HAP-1 (cell line): ENCODE measurements at regions not wholly inside any gene's neighbourhood (a gene's known extent, or its start where the extent isn't known, plus 50 kb on each side); places are given as distances from the start of the nearest gene placed in this dataset.

Source experiments
- DNase-seq, 2 experiments: peaks; one replicate each; pipeline ENCODE4 v3.0.0-alpha.2; 2016 to 2020; ENCODE audit warnings: low spot score in 2 of 2
- H3K27me3 ChIP-seq: fragments of 250-450 bp; sonication (Bioruptor Pico); 2 replicates; pipeline ENCODE4 v1.5.1; 2020; ENCODE audit warnings: low read depth, mild to moderate bottlenecking, moderate library complexity
- H3K36me3 ChIP-seq: fragments of 250-450 bp; sonication (Bioruptor Pico); replicated peaks from 2 replicates; pipeline ENCODE4 v1.5.1; 2020; ENCODE audit warnings: mild to moderate bottlenecking
- H3K4me1 ChIP-seq: fragments of 250-450 bp; sonication (Bioruptor Pico); 2 replicates; pipeline ENCODE4 v1.5.1; 2020; ENCODE audit warnings: mild to moderate bottlenecking
- H3K4me3 ChIP-seq: fragments of 250-450 bp; sonication (Bioruptor Pico); 2 replicates; pipeline ENCODE4 v1.5.1; 2020; ENCODE audit warnings: mild to moderate bottlenecking, moderate library complexity
- H3K9me3 ChIP-seq: fragments of 250-450 bp; sonication (Bioruptor Pico); 2 replicates; pipeline ENCODE4 v1.5.1; 2020; ENCODE audit warnings: mild to moderate bottlenecking, moderate library complexity
- in situ Hi-C: fragments of 300-500 bp; cut with MboI; formaldehyde crosslinking; loops from 3 replicates; pipeline ENCODE4 v1.14.3; 2020; ENCODE audit warnings: low sequenced_read_pairs, inconsistent platforms, mixed read lengths

GRCh38 chr12:107475900-107476299 is 209.7 kb upstream of the PWP1 start:
- 0 out of 2 replicates have a peak, but pooled peaks cover 4% of the 10 kb centered on the region for H3K27me3 ChIP-seq
- H3K9me3 ChIP-seq, result no peaks in the 10 kb centered on the region
- no peaks in the 10 kb centered on the region for H3K4me1 ChIP-seq
- no peaks in the 10 kb centered on the region for H3K36me3 ChIP-seq
- in situ Hi-C loops, result no loop called here
- no peak for DNase-seq
- no peak overlapping the region for H3K4me3 ChIP-seq

- no peaks in the 10 kb centered on the region for H3K4me1 ChIP-seq
- H3K9me3 ChIP-seq, result no peaks in the 10 kb centered on the region
- DNase-seq, result no peak
- no peaks in the 10 kb centered on the region for H3K36me3 ChIP-seq
- H3K4me3 ChIP-seq, result no peak overlapping the region
- in situ Hi-C loops, result no loop called here
- H3K27me3 ChIP-seq, result 0 out of 2 replicates have a peak, but pooled peaks cover 4% of the 10 kb centered on the region
Measured at GRCh38 chr12:107477018-107477417, 208.6 kb upstream of the PWP1 start.

GRCh38 chr12:107477947-107478610 is 207.5 kb upstream of the PWP1 start:
- no peaks in the 10 kb centered on the region for H3K9me3 ChIP-seq
- H3K4me3 ChIP-seq, result no peak overlapping the region
- in situ Hi-C loops, result no loop called here
- H3K27me3 ChIP-seq, result 0 out of 2 replicates have a peak, but pooled peaks cover 4% of the 10 kb centered on the region
- H3K36me3 ChIP-seq, result no peaks in the 10 kb centered on the region
- no peaks in the 10 kb centered on the region for H3K4me1 ChIP-seq
- no peak for DNase-seq

DNA sequence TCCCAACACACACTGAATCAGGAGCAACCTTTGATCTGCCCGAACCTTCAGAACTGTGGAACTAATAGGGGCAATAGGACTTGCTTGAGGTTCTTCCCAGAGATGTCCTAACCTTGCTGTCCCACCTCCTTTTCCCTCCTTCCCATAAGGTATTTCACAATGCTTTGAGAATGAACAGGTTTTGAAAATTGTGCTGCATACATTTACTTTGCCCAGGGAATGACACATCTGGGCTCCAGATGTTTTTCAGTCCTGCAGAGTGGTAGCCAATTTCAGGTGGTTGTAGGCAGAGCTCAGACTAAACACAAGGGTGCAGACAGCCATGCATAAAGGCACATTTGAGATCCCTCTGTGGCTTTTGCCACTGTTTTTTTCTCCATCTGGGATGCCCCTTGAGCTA is 206.7 kb upstream of the PWP1 start:
- in situ Hi-C loops, result no loop called here
- Histone ChIP-seq H3K27me3 (0 out of 2 replicates have a peak, but pooled peaks cover 4% of the 10 kb centered on the region), H3K4me3 (no peak overlapping the region), H3K36me3 (no peaks in the 10 kb centered on the region), H3K9me3 (no peaks in the 10 kb centered on the region), H3K4me1 (no peaks in the 10 kb centered on the region)
- no peak for DNase-seq

GRCh38 chr12:107480836-107481608 is 204.6 kb upstream of the PWP1 start:
- H3K36me3 ChIP-seq, result no peaks in the 10 kb centered on the region
- H3K27me3 ChIP-seq, result 0 out of 2 replicates have a peak, but pooled peaks cover 4% of the 10 kb centered on the region
- DNase-seq, result no peak
- no peaks in the 10 kb centered on the region for H3K4me1 ChIP-seq
- in situ Hi-C loops, result no loop called here
- H3K4me3 ChIP-seq, result no peak overlapping the region
- H3K9me3 ChIP-seq, result no peaks in the 10 kb centered on the region

- in situ Hi-C loops, result no loop called here
- Histone ChIP-seq H3K36me3 (no peaks in the 10 kb centered on the region), H3K4me1 (no peaks in the 10 kb centered on the region), H3K27me3 (no peaks in the 10 kb centered on the region), H3K9me3 (no peaks in the 10 kb centered on the region), H3K4me3 (no peak overlapping the region)
- no peak for DNase-seq
Measured at GRCh38 chr12:107484230-107484629, 201.4 kb upstream of the PWP1 start.

DNA sequence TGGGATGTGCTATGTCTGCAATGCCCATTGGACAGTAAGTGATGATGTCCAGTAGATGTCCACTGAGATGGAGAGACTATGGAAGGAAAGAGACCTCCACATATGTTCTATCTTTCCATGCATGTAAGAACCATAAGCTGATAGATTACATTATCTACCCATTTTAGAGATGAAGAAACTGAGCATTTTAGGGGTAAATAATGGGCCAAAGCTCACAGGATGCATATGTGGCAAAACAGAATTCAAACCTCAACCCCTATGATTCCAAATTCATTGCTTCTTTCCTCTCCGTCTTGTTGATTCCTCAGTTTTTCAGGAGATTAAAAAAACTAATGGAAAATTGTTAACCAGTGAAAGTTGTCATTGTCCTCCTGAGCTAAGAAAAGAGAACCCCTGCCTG is 200.7 kb upstream of the PWP1 start:
- Histone ChIP-seq H3K27me3 (no peaks in the 10 kb centered on the region), H3K4me3 (no peak overlapping the region), H3K9me3 (no peaks in the 10 kb centered on the region), H3K4me1 (no peaks in the 10 kb centered on the region), H3K36me3 (no peaks in the 10 kb centered on the region)
- DNase-seq, result no peak
- in situ Hi-C loops, result no loop called here

GRCh38 chr12:107485731-107486130 is 199.9 kb upstream of the PWP1 start:
- H3K27me3 ChIP-seq, result no peaks in the 10 kb centered on the region
- no peaks in the 10 kb centered on the region for H3K4me1 ChIP-seq
- DNase-seq, result no peak
- no peaks in the 10 kb centered on the region for H3K9me3 ChIP-seq
- in situ Hi-C loops, result no loop called here
- H3K36me3 ChIP-seq, result no peaks in the 10 kb centered on the region
- no peak overlapping the region for H3K4me3 ChIP-seq

DNA sequence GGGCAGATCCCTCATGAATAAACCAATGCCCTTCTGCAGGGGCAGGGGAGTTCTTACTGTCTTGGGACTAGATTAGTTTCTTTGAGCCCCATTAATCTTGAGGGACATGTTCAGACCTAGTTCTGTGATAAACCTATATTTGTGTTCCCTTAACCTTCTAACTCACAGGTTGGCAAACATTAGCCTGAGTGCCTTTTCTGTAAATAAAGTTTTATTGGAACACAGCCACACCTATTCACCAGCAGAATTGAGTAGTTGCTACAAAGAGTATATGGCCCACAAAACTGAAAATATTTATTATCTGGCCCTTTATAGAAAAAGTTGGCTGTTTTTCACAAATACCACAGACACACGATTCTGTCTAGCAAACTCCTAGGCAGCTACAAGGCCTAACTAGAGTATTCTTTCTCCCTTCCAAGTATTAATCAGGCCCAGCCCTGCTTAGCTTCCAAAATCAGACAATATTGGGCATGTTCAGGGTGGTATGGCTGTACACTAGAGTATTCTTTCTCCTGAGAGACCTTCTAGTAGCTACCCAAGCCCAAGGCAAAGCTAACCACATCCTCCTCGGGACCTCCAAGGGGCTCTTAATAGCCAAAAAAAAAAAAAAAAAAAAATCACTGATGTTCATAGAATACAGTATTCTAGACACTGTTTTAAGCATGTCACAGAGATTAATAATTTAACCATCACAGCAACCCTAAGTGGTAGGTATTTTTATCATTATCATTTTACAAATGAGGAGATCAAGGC is 199.3 kb upstream of the PWP1 start:
- no peaks in the 10 kb centered on the region for H3K4me1 ChIP-seq
- no peaks in the 10 kb centered on the region for H3K36me3 ChIP-seq
- no peaks in the 10 kb centered on the region for H3K9me3 ChIP-seq
- no peaks in the 10 kb centered on the region for H3K27me3 ChIP-seq
- no peak for DNase-seq
- H3K4me3 ChIP-seq, result no peak overlapping the region
- in situ Hi-C loops, result no loop called here

- no peaks in the 10 kb centered on the region for H3K36me3 ChIP-seq
- no peak for DNase-seq
- no peaks in the 10 kb centered on the region for H3K9me3 ChIP-seq
- in situ Hi-C loops, result no loop called here
- no peaks in the 10 kb centered on the region for H3K4me1 ChIP-seq
- no peaks in the 10 kb centered on the region for H3K27me3 ChIP-seq
- H3K4me3 ChIP-seq, result no peak overlapping the region
Measured at GRCh38 chr12:107487011-107487680, 198.5 kb upstream of the PWP1 start.

DNA sequence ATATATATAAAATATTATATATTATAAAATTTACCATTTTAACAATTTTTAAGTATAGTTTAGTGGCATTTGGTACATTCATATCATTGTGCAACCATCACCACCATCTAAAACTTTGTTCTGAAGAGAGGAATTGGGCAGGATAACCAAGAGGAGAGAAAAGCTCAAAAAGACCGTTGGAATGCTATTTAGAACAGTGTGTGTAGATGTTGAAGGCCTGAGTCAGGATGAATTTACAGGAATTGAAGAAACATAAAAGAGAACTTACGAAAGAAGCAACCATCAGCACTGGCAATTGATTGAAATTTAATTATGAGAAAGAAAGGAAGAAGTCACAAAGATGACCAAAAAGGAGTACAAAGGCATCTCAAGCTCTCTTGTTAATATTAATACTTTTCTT is 196.9 kb upstream of the PWP1 start:
- no peak for DNase-seq
- Histone ChIP-seq H3K4me1 (no peaks in the 10 kb centered on the region), H3K4me3 (no peak overlapping the region), H3K9me3 (no peaks in the 10 kb centered on the region), H3K36me3 (no peaks in the 10 kb centered on the region), H3K27me3 (no peaks in the 10 kb centered on the region)
- in situ Hi-C loops, result no loop called here

GRCh38 chr12:107490010-107490409 is 195.6 kb upstream of the PWP1 start:
- Histone ChIP-seq H3K4me1 (no peaks in the 10 kb centered on the region), H3K27me3 (no peaks in the 10 kb centered on the region), H3K36me3 (no peaks in the 10 kb centered on the region), H3K4me3 (no peak overlapping the region), H3K9me3 (no peaks in the 10 kb centered on the region)
- in situ Hi-C loops, result no loop called here
- no peak for DNase-seq

- no peaks in the 10 kb centered on the region for H3K36me3 ChIP-seq
- H3K4me1 ChIP-seq, result no peaks in the 10 kb centered on the region
- in situ Hi-C loops, result no loop called here
- no peaks in the 10 kb centered on the region for H3K9me3 ChIP-seq
- H3K27me3 ChIP-seq, result no peaks in the 10 kb centered on the region
- no peak for DNase-seq
- no peak overlapping the region for H3K4me3 ChIP-seq
Measured at GRCh38 chr12:107491856-107492255, 193.7 kb upstream of the PWP1 start.
